ENCODE measurements at regions not wholly inside any gene's neighbourhood (a gene's known extent, or its start where the extent isn't known, plus 50 kb on each side); places are given as distances from the start of the nearest gene placed in this dataset.

GRCh38 chr6:71681234-71681867, 205.0 kb upstream of the RIMS1 start:
- TF ChIP-seq RELA (CRISPR knock-in tag; IDR thresholded peaks at IDR 0.05; ENCODE audit: borderline replicate concordance), result no peak
- TF ChIP-seq CTCF (IDR thresholded peaks at IDR 0.05), result no peak
- no peak for TF ChIP-seq JUN (CRISPR knock-in tag; IDR thresholded peaks at IDR 0.05)
- no peak for TF ChIP-seq ZNF317 (CRISPR knock-in tag; IDR thresholded peaks at IDR 0.05; ENCODE audit: borderline replicate concordance, low read depth)
- TF ChIP-seq FOXJ3 (CRISPR knock-in tag; IDR thresholded peaks at IDR 0.05; ENCODE audit: borderline replicate concordance), result no peak
- no peak for TF ChIP-seq ZNF263 (CRISPR knock-in tag; IDR thresholded peaks at IDR 0.05; ENCODE audit: low read depth)
- no peak for TF ChIP-seq MAX (CRISPR knock-in tag; IDR thresholded peaks at IDR 0.05)
- no peak for TF ChIP-seq HMGXB4 (CRISPR knock-in tag; IDR thresholded peaks at IDR 0.05)
- TF ChIP-seq SMAD3 (CRISPR knock-in tag; IDR thresholded peaks at IDR 0.05; ENCODE audit: borderline replicate concordance), result no peak
